Liver (tissue), 3 donors: ENCODE measurements at regions not wholly inside any gene's neighbourhood (a gene's known extent, or its start where the extent isn't known, plus 50 kb on each side); places are given as distances from the start of the nearest gene placed in this dataset.

Experiments used
- CTCF ChIP-seq: fragments of 150-350 bp; IDR thresholded peaks from 2 replicates; pipeline ENCODE4 v1.5.1; 2017; ENCODE audit warnings: improper control_type of control experiment, low read depth, low read length; ENCODE audit not compliant: missing input control
- FOXA1 ChIP-seq: IDR thresholded peaks from 2 replicates; pipeline ENCODE4 v1.6.1; 2016; ENCODE audit warnings: antibody characterized with exemption
- JUND ChIP-seq, 2 donors: IDR thresholded peaks; 2 replicates each; pipeline ENCODE4 v1.6.1; 2016; ENCODE audit warnings: antibody characterized with exemption in 2 of 2
- MAX ChIP-seq: IDR thresholded peaks from 2 replicates; pipeline ENCODE4 v1.6.1; 2016; ENCODE audit warnings: antibody characterized with exemption
- RAD21 ChIP-seq, 2 donors: IDR thresholded peaks; 2 replicates each; pipeline ENCODE4 v1.6.1; 2016; ENCODE audit warnings: antibody characterized with exemption in 2 of 2, mild to moderate bottlenecking in 2 of 2
- donor health status: healthy.
- donor health status: healthy.

GRCh38 chr11:8745431-8746253 is 63.0 kb downstream of the RPL27A start:
- TF ChIP-seq CTCF (no peak), MAX (no peak), FOXA1 (no peak), JUND (IDR thresholded peaks at IDR 0.05) (no peak), RAD21 (IDR thresholded peaks at IDR 0.05) (no peak)
